ENCODE measurements at regions not wholly inside any gene's neighbourhood (a gene's known extent, or its start where the extent isn't known, plus 50 kb on each side); places are given as distances from the start of the nearest gene placed in this dataset.

- H3K27ac ChIP-seq, result no peak overlapping the region
- H3K79me2 ChIP-seq, result no peaks in the 10 kb centered on the region
- H3K9ac ChIP-seq, result no peak overlapping the region
- H3K4me2 ChIP-seq (ENCODE audit: low read length), result no peak overlapping the region
- no peak overlapping the region for H2AFZ ChIP-seq
- H3K36me3 ChIP-seq (ENCODE audit: control insufficient read depth, insufficient read depth, low read length), result no peaks in the 10 kb centered on the region
- no peaks in the 10 kb centered on the region for H3K27me3 ChIP-seq (ENCODE audit: control insufficient read depth, insufficient read depth, low read length)
- H3K4me3 ChIP-seq (ENCODE audit: low read depth, low read length), result no peak overlapping the region
- TF ChIP-seq, protein P1, sequence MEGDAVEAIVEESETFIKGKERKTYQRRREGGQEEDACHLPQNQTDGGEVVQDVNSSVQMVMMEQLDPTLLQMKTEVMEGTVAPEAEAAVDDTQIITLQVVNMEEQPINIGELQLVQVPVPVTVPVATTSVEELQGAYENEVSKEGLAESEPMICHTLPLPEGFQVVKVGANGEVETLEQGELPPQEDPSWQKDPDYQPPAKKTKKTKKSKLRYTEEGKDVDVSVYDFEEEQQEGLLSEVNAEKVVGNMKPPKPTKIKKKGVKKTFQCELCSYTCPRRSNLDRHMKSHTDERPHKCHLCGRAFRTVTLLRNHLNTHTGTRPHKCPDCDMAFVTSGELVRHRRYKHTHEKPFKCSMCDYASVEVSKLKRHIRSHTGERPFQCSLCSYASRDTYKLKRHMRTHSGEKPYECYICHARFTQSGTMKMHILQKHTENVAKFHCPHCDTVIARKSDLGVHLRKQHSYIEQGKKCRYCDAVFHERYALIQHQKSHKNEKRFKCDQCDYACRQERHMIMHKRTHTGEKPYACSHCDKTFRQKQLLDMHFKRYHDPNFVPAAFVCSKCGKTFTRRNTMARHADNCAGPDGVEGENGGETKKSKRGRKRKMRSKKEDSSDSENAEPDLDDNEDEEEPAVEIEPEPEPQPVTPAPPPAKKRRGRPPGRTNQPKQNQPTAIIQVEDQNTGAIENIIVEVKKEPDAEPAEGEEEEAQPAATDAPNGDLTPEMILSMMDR (IDR thresholded peaks at IDR 0.05), result no peak
- H3K4me1 ChIP-seq, result no peaks in the 10 kb centered on the region
- H3K9me3 ChIP-seq (ENCODE audit: control insufficient read depth, low read length), result no peaks in the 10 kb centered on the region
These were observed 57.7 kb upstream of the HPCAL1 start for GRCh38 chr2:10245021-10245420.

DNA sequence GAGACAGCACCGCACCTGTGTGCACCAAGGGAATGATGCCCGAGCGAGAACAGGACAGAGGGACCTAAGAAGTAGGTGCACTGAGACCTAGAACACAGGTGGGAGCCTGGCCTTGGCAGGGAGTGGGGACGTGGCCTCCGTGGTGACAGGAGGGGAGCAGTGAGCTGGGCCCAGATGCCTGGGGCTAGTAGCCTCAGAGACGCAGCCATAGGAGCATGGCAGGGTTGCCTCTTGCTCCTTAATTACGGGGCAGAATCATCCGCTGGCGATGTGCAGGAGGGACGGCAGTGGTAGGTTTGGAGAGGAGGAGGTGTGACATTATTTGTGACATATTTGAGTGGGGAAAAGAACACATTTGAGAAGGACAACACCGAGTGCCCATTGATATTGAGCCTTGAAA, 57.0 kb upstream of the HPCAL1 start:
- TF ChIP-seq, protein P1 (IDR thresholded peaks at IDR 0.05), result no peak
- Histone ChIP-seq H3K79me2 (no peaks in the 10 kb centered on the region), H3K9ac (no peak overlapping the region), H3K9me3 (ENCODE audit: control insufficient read depth, low read length) (no peaks in the 10 kb centered on the region), H3K27ac (no peak overlapping the region), H3K27me3 (ENCODE audit: control insufficient read depth, insufficient read depth, low read length) (no peaks in the 10 kb centered on the region), H3K4me3 (ENCODE audit: low read depth, low read length) (no peak overlapping the region), H3K4me1 (no peaks in the 10 kb centered on the region), H3K4me2 (ENCODE audit: low read length) (no peak overlapping the region), H2AFZ (no peak overlapping the region), H3K36me3 (ENCODE audit: control insufficient read depth, insufficient read depth, low read length) (no peaks in the 10 kb centered on the region)

DNA sequence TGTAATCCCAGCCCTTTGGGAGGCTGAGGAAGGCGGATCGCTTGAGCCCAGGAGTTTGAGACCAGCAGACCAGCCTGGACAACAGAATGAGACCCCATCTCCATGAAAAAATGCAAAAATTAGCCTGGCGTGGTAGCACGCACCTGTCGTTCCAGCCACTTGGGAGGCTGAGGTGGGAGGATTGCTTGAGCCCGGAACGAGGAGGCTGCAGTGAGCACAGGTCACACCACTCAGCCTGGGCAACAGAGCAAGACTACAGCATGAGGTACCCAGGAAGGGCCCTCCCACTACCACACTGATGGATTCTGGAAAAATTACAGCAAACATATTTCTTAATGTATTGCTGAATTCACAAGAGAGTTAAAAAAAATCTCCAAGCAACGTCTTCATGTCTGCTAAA, 56.3 kb upstream of the HPCAL1 start:
- Histone ChIP-seq H3K4me1 (no peaks in the 10 kb centered on the region), H2AFZ (no peak overlapping the region), H3K4me3 (ENCODE audit: low read depth, low read length) (no peak overlapping the region), H3K27me3 (ENCODE audit: control insufficient read depth, insufficient read depth, low read length) (no peaks in the 10 kb centered on the region), H3K79me2 (no peaks in the 10 kb centered on the region), H3K4me2 (ENCODE audit: low read length) (no peak overlapping the region), H3K9ac (no peak overlapping the region), H3K9me3 (ENCODE audit: control insufficient read depth, low read length) (no peaks in the 10 kb centered on the region), H3K36me3 (ENCODE audit: control insufficient read depth, insufficient read depth, low read length) (no peaks in the 10 kb centered on the region), H3K27ac (no peak overlapping the region)
- TF ChIP-seq, protein P1 (IDR thresholded peaks at IDR 0.05), result no peak

GRCh38 chr2:10246831-10247230, 55.9 kb upstream of the HPCAL1 start:
- Histone ChIP-seq H3K4me2 (ENCODE audit: low read length) (no peak overlapping the region), H3K79me2 (no peaks in the 10 kb centered on the region), H3K9me3 (ENCODE audit: control insufficient read depth, low read length) (no peaks in the 10 kb centered on the region), H2AFZ (no peak overlapping the region), H3K27me3 (ENCODE audit: control insufficient read depth, insufficient read depth, low read length) (no peaks in the 10 kb centered on the region), H3K27ac (no peak overlapping the region), H3K9ac (no peak overlapping the region), H3K4me1 (no peaks in the 10 kb centered on the region), H3K4me3 (ENCODE audit: low read depth, low read length) (no peak overlapping the region), H3K36me3 (ENCODE audit: control insufficient read depth, insufficient read depth, low read length) (no peaks in the 10 kb centered on the region)
- TF ChIP-seq, protein P1 (IDR thresholded peaks at IDR 0.05), result no peak

- H3K9ac ChIP-seq, result no peak overlapping the region
- no peak overlapping the region for H2AFZ ChIP-seq
- no peaks in the 10 kb centered on the region for H3K4me1 ChIP-seq
- no peak overlapping the region for H3K27ac ChIP-seq
- H3K4me2 ChIP-seq (ENCODE audit: low read length), result no peak overlapping the region
- H3K79me2 ChIP-seq, result no peaks in the 10 kb centered on the region
- TF ChIP-seq, protein P1 (IDR thresholded peaks at IDR 0.05), result no peak
- no peaks in the 10 kb centered on the region for H3K36me3 ChIP-seq (ENCODE audit: control insufficient read depth, insufficient read depth, low read length)
- no peaks in the 10 kb centered on the region for H3K27me3 ChIP-seq (ENCODE audit: control insufficient read depth, insufficient read depth, low read length)
- no peak overlapping the region for H3K4me3 ChIP-seq (ENCODE audit: low read depth, low read length)
- H3K9me3 ChIP-seq (ENCODE audit: control insufficient read depth, low read length), result no peaks in the 10 kb centered on the region
These were observed 52.9 kb upstream of the HPCAL1 start for GRCh38 chr2:10249798-10250197.
